NCI-H748 (cell line): ENCODE measurements at regions not wholly inside any gene's neighbourhood (a gene's known extent, or its start where the extent isn't known, plus 50 kb on each side); places are given as distances from the start of the nearest gene placed in this dataset.

Source experiments
- DNase-seq: peaks from one replicate; lab custom pipeline; 2025; ENCODE audit not compliant: unreplicated experiment; lab: John Stamatoyannopoulos, UW

DNA sequence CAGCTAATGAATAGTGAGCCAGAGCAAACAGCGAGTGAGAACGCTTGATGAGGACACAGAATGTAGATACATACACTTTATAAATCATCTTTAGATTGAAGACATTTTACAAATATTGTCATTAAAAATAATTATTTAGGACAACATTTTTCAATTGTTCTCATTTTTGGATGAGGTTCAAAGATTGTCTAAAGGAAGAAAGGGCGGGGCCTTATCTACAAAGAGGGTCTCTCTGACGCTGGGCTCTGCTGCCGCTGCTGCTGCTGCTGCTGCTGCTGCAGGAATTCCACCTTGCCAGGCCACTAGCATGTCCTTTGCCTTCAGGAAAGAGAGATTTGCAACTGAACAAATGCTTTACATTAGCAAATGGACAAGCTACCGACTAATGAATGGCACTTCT, 220.7 kb upstream of the TMEM161B start:
- no peak for DNase-seq

- no peak for DNase-seq
Measured at GRCh38 chr5:88488561-88488960, 219.9 kb upstream of the TMEM161B start.

DNA sequence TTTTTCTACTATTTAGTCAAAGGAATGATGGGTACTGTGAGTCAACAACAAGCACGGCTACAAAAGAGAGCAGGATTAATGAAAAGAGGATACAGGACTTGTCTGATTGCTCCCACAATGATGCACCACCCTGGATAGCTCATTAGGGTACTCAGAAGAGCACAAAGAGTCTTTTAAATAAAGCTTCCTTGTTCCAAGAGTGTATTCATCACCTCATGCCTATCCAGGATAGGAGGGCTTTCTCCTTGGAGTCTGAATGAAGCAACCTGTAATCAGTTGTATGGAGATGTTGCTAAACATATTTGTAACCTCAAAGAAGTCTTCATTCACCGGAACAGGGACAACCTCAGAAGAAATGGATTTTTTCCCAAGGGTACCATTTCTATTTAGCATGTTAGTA, 219.5 kb upstream of the TMEM161B start:
- no peak for DNase-seq

DNA sequence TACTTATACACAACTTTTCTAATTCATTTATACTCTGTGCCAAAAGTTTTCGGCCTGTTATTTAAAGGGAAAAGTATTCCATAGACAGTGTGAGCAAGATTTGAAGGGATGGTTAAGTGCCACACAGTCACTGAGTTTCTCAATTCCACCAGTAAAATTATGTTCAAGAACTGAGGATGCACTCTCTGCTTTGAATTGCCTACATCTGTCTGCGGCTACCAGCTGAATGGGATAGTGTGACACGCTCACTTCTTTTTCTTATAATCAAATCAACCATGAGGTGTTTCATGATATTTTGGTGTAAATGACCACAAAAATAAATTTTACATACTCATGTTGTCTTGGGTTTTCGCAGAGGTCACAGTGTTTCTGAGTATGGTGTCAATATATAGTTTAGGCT, 218.4 kb upstream of the TMEM161B start:
- DNase-seq = no peak

- no peak for DNase-seq
Measured at GRCh38 chr5:88486431-88486830, 217.8 kb upstream of the TMEM161B start.

- no peak for DNase-seq
Measured at GRCh38 chr5:88485531-88485930, 216.9 kb upstream of the TMEM161B start.

GRCh38 chr5:88483964-88484672, 215.5 kb upstream of the TMEM161B start:
- no peak for DNase-seq

- no peak for DNase-seq
Measured at GRCh38 chr5:88480801-88481499, 212.3 kb upstream of the TMEM161B start.

- no peak for DNase-seq
Measured at GRCh38 chr5:88480245-88480644, 211.6 kb upstream of the TMEM161B start.

DNA sequence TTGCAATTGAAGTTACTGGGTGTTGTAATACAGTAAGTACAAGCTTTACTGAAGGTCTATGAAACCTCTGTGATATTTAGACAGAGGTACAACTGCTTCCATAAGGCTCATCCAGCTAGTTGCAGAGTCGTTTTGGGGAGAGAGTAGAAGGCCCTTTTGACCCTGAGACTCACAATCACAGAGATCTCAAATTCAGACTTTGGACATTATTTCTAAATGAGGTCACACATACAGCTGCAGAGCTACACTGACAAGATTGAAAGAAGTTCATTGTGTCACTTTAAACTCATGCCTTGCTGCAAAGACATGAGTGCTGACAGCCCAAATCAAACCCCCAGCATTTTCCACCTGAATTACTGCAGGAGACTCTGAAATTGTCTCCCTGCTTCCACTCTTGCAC, 205.9 kb upstream of the TMEM161B start:
- no peak for DNase-seq

DNA sequence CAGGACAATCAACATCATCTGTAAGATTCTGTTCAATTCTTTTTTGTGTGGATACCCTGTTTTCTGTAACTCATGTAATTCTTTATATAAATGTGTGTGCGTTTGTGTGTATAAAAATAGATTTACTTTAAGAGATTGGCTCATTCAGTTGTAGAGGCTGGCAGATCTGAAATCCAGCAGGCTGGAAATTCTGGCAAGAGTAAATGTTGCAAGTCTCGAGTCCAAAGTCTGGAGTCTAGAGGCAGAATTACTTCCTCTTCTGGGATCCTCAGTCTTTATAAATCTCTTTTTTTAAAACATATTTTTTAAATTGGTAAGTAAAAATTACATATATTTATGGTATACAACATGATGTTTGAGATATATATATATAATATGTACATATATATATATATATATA, 202.1 kb upstream of the TMEM161B start:
- no peak for DNase-seq

GRCh38 chr5:88459971-88460370, 191.3 kb upstream of the TMEM161B start:
- no peak for DNase-seq

DNA sequence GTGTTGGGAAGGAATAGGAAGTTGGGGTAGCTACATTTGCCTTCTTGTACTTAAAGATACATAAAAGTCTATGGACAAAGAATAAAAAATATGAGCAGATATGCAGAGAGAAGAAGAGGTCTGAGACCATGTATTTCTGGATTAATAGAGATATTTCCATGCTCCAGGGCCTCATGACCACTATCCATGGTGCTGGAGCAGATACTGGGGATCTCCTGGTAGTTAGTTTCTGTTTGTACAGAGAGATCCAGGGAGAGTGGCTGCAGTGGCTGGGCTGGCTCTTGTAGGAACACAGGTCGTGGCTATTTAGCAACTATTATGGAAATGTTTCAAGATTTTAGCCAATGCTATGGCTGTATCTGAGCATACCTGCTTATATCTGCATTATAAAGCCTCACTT, 184.2 kb upstream of the TMEM161B start:
- DNase-seq = no peak

GRCh38 chr5:88450239-88450638, 181.6 kb upstream of the TMEM161B start:
- DNase-seq = no peak

- DNase-seq = no peak
Measured at GRCh38 chr5:88438006-88438405, 169.4 kb upstream of the TMEM161B start.

DNA sequence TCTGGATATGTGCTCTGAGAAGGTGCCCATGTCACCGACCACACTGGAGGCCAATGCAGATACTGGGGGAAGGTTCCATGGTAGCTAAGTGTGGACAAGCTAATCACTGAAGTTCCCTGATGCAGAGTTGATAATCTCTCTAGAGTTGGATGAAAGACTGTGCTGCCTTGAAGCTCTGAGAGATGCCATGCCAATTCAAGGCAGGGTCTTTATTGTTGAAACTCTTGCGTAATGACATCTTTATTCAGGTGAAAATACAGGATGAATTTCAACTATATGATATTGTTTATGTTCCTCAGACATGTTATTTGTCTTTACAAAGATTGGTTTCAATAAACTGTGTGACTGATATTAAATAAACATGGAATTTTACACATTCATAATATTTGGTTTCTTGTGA, 167.6 kb upstream of the TMEM161B start:
- no peak for DNase-seq

- no peak for DNase-seq
Measured at GRCh38 chr5:88428633-88429032, 160.0 kb upstream of the TMEM161B start.

DNA sequence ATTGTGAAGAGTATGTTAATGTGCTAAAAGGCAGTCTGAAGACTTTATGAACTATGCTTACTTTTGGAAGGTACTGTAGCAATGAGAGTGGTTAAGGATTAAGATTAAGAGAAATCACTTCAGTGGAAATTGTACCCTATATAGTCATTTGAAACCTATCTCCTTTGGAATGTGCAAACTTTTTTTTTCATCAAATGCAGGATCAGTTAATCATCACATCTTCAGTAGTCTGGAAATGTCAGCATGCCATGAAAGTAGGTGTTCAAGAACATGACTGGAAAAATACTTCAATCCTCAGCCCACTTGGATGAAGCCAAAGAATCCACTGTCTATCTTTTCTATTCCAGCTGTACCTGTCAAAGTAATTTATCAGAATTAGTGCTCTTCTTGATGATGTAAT, 157.8 kb upstream of the TMEM161B start:
- DNase-seq = no peak

DNA sequence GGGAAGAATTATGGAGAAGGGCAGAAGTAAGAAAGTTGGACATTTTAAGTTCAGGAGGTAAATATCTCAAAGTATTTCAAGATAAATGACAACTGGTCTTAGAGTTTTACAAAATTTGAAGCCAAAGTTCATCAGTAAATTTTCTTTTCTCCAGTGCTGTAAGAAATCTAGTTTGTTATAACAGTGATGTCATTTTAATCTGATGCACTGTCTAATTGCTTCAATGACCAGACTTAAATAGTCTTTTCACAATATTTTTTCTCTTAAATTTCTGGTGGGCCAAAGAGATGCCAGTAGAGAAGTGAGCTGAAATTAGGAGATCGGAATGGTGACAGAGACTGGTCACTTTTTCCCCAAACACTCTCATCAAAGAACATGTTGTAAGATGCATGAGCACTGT, 156.5 kb upstream of the TMEM161B start:
- no peak for DNase-seq

- DNase-seq = no peak
Measured at GRCh38 chr5:88419931-88420330, 151.3 kb upstream of the TMEM161B start.

GRCh38 chr5:88407341-88407740, 138.7 kb upstream of the TMEM161B start:
- no peak for DNase-seq

DNA sequence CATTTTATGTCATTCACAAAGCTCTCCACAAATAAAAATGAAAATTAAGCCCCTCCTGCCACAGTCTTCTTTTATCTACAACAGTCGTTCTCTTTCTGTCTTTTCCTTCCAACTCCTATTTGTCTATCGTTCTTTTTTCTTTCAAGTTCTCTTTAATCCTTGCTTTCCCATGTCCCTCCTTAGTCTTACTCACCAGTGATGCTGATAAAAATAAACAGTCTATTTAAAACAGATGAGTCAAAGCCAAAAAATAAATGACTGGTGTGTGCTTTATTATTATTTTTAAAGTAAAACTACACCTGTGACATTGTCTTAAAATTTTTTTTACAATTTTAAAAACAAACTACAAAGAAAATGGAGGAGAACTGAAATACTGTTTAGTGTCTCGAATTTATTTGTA, 137.1 kb upstream of the TMEM161B start:
- no peak for DNase-seq

- DNase-seq = no peak
Measured at GRCh38 chr5:88404405-88404804, 135.8 kb upstream of the TMEM161B start.
